GM12892 (cell line): ENCODE measurements at regions not wholly inside any gene's neighbourhood (a gene's known extent, or its start where the extent isn't known, plus 50 kb on each side); places are given as distances from the start of the nearest gene placed in this dataset.
"Not testable (repeated sequence)": the region's sequence is repeated elsewhere in the genome, so short reads cannot be mapped to it uniquely, and the experiment has no call there.

Experiments
- DNase-seq: peaks from one replicate; pipeline ENCODE4 v3.0.0; 2011; ENCODE audit not compliant: insufficient read length
- FAIRE-seq: peaks from 2 replicates; lab custom pipeline; 2011; peaks lifted over from hg19 to GRCh38; lab: Jason Lieb, UNC
- POLR2A ChIP-seq: IDR thresholded peaks from 2 replicates; pipeline ENCODE4 v1.6.1; 2011; ENCODE audit warnings: low read depth, low read length, control low read depth
- POLR2AphosphoS5 ChIP-seq: IDR thresholded peaks from 2 replicates; pipeline ENCODE4 v1.6.1; 2011; ENCODE audit warnings: low read depth, low read length, control low read depth
- TAF1 ChIP-seq: IDR thresholded peaks from 2 replicates; pipeline ENCODE4 v1.6.1; 2011; ENCODE audit warnings: low read depth, mild to moderate bottlenecking, control low read depth, low read length, borderline replicate concordance

GRCh38 chr4:37555322-37555721 lies 130.9 kb downstream of the RELL1 start:
- no peak for DNase-seq
- no peak for FAIRE-seq

GRCh38 chr4:37549866-37550265 lies 136.3 kb downstream of the RELL1 start:
- FAIRE-seq, DNase-seq: not testable (repeated sequence)

More at GRCh38 chr4:37555322-37555721, 130.9 kb downstream of the RELL1 start:
- TF ChIP-seq TAF1 (no peak), POLR2A (no peak), POLR2AphosphoS5 (no peak)

- no peak for TF ChIP-seq POLR2A
- TF ChIP-seq POLR2AphosphoS5, result no peak
- TF ChIP-seq TAF1, result no peak
- no peak for DNase-seq
- FAIRE-seq, result no peak
Observed at GRCh38 chr4:37549041-37549440, 137.1 kb downstream of the RELL1 start.

- FAIRE-seq, result no peak
- TF ChIP-seq TAF1 (no peak), POLR2AphosphoS5 (no peak), POLR2A (no peak)
Observed at GRCh38 chr4:37546586-37546985, 139.6 kb downstream of the RELL1 start.

GRCh38 chr4:37542706-37543105 lies 143.5 kb downstream of the RELL1 start:
- DNase-seq, result no peak
- FAIRE-seq, result no peak
- TF ChIP-seq TAF1 (no peak), POLR2A (no peak), POLR2AphosphoS5 (no peak)

More at GRCh38 chr4:37546586-37546985, 139.6 kb downstream of the RELL1 start:
- DNase-seq, result no peak

GRCh38 chr4:37541956-37542355 lies 144.2 kb downstream of the RELL1 start:
- no peak for FAIRE-seq
- DNase-seq, result no peak
- TF ChIP-seq TAF1, result no peak
- TF ChIP-seq POLR2A, result no peak
- TF ChIP-seq POLR2AphosphoS5, result no peak

- DNase-seq (no peak), FAIRE-seq (no peak)
- no peak for TF ChIP-seq POLR2A
- TF ChIP-seq POLR2AphosphoS5, result no peak
- TF ChIP-seq TAF1, result no peak
Observed at GRCh38 chr4:37540486-37540885, 145.7 kb downstream of the RELL1 start.

GRCh38 chr4:37538931-37539330 lies 147.2 kb downstream of the RELL1 start:
- TF ChIP-seq POLR2AphosphoS5, result no peak
- no peak for TF ChIP-seq TAF1
- no peak for TF ChIP-seq POLR2A
- FAIRE-seq, result no peak
- no peak for DNase-seq

GRCh38 chr4:37537484-37537883 lies 148.7 kb downstream of the RELL1 start:
- no peak for FAIRE-seq
- TF ChIP-seq TAF1 (no peak), POLR2AphosphoS5 (no peak), POLR2A (no peak)
- DNase-seq, result no peak

- no peak for TF ChIP-seq POLR2AphosphoS5
- TF ChIP-seq POLR2A, result no peak
- TF ChIP-seq TAF1, result no peak
- DNase-seq (no peak), FAIRE-seq (no peak)
Observed at GRCh38 chr4:37535872-37536271, 150.3 kb downstream of the RELL1 start.

GRCh38 chr4:37533286-37534033 lies 152.7 kb downstream of the RELL1 start:
- FAIRE-seq, result no peak
- DNase-seq, result no peak
- TF ChIP-seq TAF1 (no peak), POLR2AphosphoS5 (no peak), POLR2A (no peak)

- TF ChIP-seq POLR2A (no peak), POLR2AphosphoS5 (no peak), TAF1 (no peak)
Observed at GRCh38 chr4:37531151-37531550, 155.0 kb downstream of the RELL1 start.

GRCh38 chr4:37530451-37530850 lies 155.7 kb downstream of the RELL1 start:
- TF ChIP-seq TAF1 (no peak), POLR2A (no peak), POLR2AphosphoS5 (no peak)
- no peak for FAIRE-seq
- DNase-seq, result no peak

More at GRCh38 chr4:37531151-37531550, 155.0 kb downstream of the RELL1 start:
- FAIRE-seq (peak; percentile 27), DNase-seq (no peak)
